Subcutaneous abdominal adipose tissue (tissue), 5 donors: ENCODE measurements at regions not wholly inside any gene's neighbourhood (a gene's known extent, or its start where the extent isn't known, plus 50 kb on each side); places are given as distances from the start of the nearest gene placed in this dataset.

ENCODE experiments used
- H3K27ac ChIP-seq: one replicate; pipeline ENCODE4 v1.7.0; 2013; ENCODE audit warnings: low read depth, mild to moderate bottlenecking, inconsistent platforms, low read length, moderate library complexity
- H3K27me3 ChIP-seq, 5 donors: one replicate each; pipeline ENCODE4 v1.7.0; 2013; ENCODE audit warnings: low read length in 5 of 5, inconsistent platforms in 1 of 5; ENCODE audit not compliant: control insufficient read depth in 5 of 5, insufficient read depth in 4 of 5
- H3K36me3 ChIP-seq, 5 donors: one replicate each; pipeline ENCODE4 v1.7.0; 2013; ENCODE audit warnings: low read length in 5 of 5; ENCODE audit not compliant: control insufficient read depth in 5 of 5, insufficient read depth in 5 of 5
- H3K4me1 ChIP-seq, 5 donors: one replicate each; pipeline ENCODE4 v1.7.0; 2013; ENCODE audit warnings: low read length in 5 of 5, mild to moderate bottlenecking in 3 of 5, moderate library complexity in 1 of 5; ENCODE audit not compliant: control insufficient read depth in 5 of 5, insufficient read depth in 5 of 5
- H3K4me3 ChIP-seq, 5 donors: one replicate each; pipeline ENCODE4 v1.7.0; 2013; ENCODE audit warnings: low read length in 5 of 5, low read depth in 1 of 5
- H3K9ac ChIP-seq, 5 donors: one replicate each; pipeline ENCODE4 v1.7.0; 2013; ENCODE audit warnings: low read length in 5 of 5, mild to moderate bottlenecking in 4 of 5, moderate library complexity in 3 of 5
- H3K9me3 ChIP-seq, 5 donors: one replicate each; pipeline ENCODE4 v1.7.0; 2013; ENCODE audit warnings: low read length in 5 of 5; ENCODE audit not compliant: control insufficient read depth in 5 of 5
- donor health status: healthy.
- donor health status: healthy.
- donor health status: healthy.
- donor health status: healthy.
- donor health status: healthy.

DNA sequence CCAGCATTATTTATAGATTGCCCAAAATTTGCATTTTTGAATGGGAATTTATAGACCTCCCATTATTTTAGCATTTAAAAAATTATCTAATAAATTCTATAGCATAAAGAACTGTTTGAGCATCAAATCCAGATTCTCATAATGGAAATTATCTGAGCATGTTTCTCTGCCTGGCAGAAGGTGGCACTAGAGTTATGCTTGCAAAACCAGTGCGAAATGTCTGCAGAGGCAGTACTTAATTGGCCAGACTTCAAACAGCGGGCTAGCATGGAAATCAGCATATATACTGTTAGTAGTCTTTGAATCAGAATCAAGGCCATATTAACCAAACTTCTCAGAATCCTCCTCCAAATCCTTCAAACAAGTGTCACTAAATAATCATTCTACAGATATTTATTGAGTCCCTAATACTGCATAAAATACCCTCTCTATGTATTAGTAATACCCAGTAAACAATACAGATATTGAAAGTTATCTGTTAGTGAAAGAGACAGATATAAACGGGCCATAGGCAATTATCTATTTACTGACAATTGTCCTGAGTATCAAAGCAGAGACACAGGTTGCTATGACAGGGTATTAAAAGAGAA is 78.7 kb upstream of the DCLK2 start:
- H3K4me3 ChIP-seq: no peak overlapping the region

DNA sequence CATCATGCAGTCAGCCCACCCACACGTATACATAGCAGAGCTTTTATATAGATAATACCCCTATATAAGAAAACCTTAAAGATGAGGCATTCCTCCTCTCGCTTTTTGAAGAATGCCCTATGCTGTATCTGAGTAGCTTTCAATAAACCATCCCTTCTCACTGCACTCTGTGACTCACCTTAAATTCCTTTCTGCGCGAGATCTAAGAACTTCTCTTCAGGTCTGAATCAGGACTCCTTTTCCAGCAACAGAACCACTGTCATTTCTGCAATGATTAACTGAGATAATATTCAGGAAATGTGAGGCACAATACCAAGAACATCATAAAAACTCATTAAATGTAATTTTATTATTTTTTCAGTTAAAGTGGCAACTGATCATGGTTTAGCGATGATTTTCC is 76.4 kb upstream of the DCLK2 start:
- no peak overlapping the region for H3K9ac ChIP-seq
- no peaks in the 10 kb centered on the region for H3K9me3 ChIP-seq
- peaks cover 0 to 14% (median 7%) of the 10 kb centered on the region in 5 donors for H3K4me1 ChIP-seq
- no peak overlapping the region for H3K4me3 ChIP-seq
- no peak overlapping the region for H3K27ac ChIP-seq
- H3K27me3 ChIP-seq: no peaks in the 10 kb centered on the region
- H3K36me3 ChIP-seq: no peaks in the 10 kb centered on the region

More for the DNA sequence above, 78.7 kb upstream of the DCLK2 start:
- Histone ChIP-seq H3K27ac (no peak overlapping the region), H3K36me3 (no peaks in the 10 kb centered on the region), H3K9ac (no peak overlapping the region), H3K4me1 (peaks cover 0 to 11% (median 4%) of the 10 kb centered on the region in 5 donors), H3K9me3 (no peaks in the 10 kb centered on the region), H3K27me3 (no peaks in the 10 kb centered on the region)

DNA sequence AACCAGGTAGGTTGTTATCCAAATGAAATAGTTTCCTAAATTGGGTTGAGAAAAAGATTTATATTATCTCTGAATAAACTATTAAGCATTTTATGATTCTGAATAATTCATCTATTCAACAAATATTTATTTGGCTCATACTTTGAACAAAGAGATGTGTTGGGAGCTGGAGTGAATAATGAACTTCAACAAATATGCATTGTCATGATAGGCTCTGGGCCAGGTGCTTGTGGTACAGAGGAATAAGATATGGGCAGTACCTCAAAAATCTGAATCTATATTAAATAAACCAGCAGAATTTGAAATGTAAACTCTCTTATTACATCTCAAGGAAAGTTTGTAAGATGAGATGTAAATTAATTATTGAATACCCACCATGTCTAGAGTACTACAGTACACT is 75.7 kb upstream of the DCLK2 start:
- no peaks in the 10 kb centered on the region for H3K36me3 ChIP-seq
- no peaks in the 10 kb centered on the region for H3K9me3 ChIP-seq
- no peak overlapping the region for H3K27ac ChIP-seq
- H3K4me3 ChIP-seq: no peak overlapping the region
- H3K9ac ChIP-seq: no peak overlapping the region
- no peaks in the 10 kb centered on the region for H3K27me3 ChIP-seq
- H3K4me1 ChIP-seq: peaks cover 0 to 13% (median 7%) of the 10 kb centered on the region in 5 donors

DNA sequence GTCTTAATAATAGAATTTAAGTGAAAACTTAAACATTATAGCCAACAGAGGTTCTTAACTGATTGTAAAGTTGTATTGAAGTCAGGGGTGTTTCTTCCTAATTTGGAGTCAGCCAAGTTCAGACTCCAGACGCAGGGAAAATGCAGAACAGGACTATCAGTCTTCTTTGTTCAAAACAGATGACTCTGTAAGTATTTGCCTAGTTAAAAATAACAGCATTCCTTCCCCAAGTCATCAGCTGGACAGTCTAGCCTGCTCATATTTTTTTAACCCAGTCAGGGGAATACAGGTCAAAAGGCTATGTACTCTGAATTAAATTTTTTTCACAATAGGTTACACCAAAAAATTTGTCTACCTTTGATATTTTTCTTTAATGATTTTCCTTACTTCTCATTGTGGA is 73.8 kb upstream of the DCLK2 start:
- H3K27ac ChIP-seq: no peak overlapping the region
- H3K9me3 ChIP-seq: no peaks in the 10 kb centered on the region
- peaks cover 0 to 7% (median 6%) of the 10 kb centered on the region in 5 donors for H3K4me1 ChIP-seq
- H3K9ac ChIP-seq: no peak overlapping the region
- H3K4me3 ChIP-seq: no peak overlapping the region
- H3K36me3 ChIP-seq: no peaks in the 10 kb centered on the region
- no peaks in the 10 kb centered on the region for H3K27me3 ChIP-seq

DNA sequence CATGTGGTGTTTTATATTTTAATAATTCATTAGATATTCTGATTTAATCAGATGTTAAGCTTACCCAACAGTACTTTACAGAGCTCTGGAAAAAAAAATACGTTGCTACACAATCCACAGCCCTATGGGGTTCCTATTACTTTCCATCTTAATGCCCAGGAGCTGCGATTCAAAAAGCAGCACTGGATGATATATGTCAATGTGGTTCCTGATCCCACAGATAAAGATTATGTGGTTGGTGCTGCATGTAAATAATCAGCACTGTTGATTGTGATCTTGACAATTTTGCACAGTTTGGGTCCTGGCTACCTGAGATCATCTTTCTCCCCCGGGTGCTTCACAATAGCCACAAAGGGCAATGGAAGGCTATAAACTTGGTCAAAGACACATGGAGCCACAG is 72.7 kb upstream of the DCLK2 start:
- H3K4me1 ChIP-seq: peaks cover 0 to 7% (median 3%) of the 10 kb centered on the region in 5 donors
- no peaks in the 10 kb centered on the region for H3K36me3 ChIP-seq
- no peaks in the 10 kb centered on the region for H3K9me3 ChIP-seq
- no peak overlapping the region for H3K9ac ChIP-seq
- H3K27me3 ChIP-seq: no peaks in the 10 kb centered on the region
- no peak overlapping the region for H3K27ac ChIP-seq
- no peak overlapping the region for H3K4me3 ChIP-seq

DNA sequence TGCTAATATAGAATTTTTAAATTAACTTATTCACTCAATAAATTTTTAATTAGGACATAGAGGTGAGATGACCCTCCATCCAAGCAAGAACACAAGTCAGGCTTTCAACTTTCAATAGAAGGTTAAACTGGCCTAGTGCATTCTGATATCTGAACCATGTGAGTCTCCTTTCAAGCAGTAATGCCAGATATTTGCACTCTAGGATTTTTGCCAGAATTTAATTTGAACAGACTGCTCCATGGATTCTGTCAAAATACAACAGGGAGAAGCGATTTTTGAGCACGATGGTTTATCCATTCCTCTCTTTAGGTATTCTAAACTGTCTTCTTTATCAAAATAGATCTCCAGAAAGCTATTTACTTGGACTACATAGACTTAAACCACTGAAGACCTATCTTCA is 72.0 kb upstream of the DCLK2 start:
- Histone ChIP-seq H3K36me3 (no peaks in the 10 kb centered on the region), H3K4me3 (no peak overlapping the region), H3K4me1 (peaks cover 0 to 7% (median 5%) of the 10 kb centered on the region in 5 donors), H3K9me3 (no peaks in the 10 kb centered on the region), H3K9ac (no peak overlapping the region), H3K27me3 (no peaks in the 10 kb centered on the region), H3K27ac (no peak overlapping the region)

DNA sequence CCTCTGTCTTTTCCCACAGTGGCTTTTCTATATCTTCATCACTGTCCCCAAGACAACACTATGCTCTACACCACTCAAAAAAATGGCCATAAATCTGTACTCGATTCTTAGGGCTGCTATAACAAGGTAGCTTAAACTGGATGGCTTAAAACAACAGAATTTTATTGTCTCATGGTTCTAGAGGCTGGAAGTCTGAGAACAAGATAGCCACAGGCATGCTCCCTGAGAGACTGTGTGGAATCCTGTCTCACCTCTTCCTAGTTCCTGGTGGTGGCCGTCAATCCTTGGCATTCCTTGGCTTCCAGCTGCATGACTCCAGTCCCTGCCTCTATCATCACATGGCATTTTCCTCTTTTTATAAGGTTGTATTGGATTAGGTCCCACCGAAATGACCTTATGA is 70.7 kb upstream of the DCLK2 start:
- peaks cover 0 to 7% (median 5%) of the 10 kb centered on the region in 5 donors for H3K4me1 ChIP-seq
- no peak overlapping the region for H3K4me3 ChIP-seq
- no peaks in the 10 kb centered on the region for H3K27me3 ChIP-seq
- no peaks in the 10 kb centered on the region for H3K36me3 ChIP-seq
- no peaks in the 10 kb centered on the region for H3K9me3 ChIP-seq
- H3K27ac ChIP-seq: no peak overlapping the region
- H3K9ac ChIP-seq: no peak overlapping the region

DNA sequence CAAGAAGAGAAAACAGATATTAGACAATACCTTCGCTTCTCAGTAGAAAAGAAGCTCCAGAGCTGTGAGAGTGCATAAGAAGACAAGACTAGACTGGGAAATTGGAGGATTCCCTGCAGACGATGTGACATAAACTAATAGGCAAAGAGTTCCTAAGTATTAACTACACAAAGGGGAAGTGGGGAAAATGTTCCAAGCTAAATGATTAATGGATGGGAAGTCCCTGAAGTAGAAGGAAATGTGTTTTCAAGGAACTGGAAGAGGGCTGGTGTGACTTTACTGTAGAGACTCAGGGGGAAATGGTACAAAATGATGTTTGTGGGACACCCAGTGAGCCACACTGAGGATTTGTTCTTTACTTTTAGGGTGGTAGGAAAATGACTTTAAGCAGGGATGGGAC is 69.7 kb upstream of the DCLK2 start:
- Histone ChIP-seq H3K9ac (no peak overlapping the region), H3K9me3 (no peaks in the 10 kb centered on the region), H3K4me1 (peaks cover 0 to 7% (median 5%) of the 10 kb centered on the region in 5 donors), H3K36me3 (no peaks in the 10 kb centered on the region), H3K4me3 (no peak overlapping the region), H3K27me3 (no peaks in the 10 kb centered on the region), H3K27ac (no peak overlapping the region)

DNA sequence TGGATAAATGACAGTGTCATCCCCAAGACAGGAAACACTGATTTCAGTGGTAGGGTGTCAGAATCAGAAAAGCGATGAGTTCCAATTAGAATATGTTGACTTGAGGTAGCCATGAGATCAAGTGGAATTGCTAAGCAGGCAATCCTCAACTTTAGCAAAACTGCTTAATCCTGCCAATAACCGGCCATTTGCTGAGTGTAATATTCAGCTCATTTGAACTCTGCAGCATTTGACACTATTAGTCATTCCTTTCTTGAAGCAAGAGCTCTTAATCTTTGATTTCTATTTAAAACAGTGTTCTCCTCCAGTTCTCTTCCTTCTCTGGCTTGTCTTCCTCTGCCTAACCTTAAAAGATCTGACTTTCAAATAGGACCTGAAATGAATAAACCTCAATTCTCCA is 68.7 kb upstream of the DCLK2 start:
- H3K4me3 ChIP-seq: no peak overlapping the region
- H3K36me3 ChIP-seq: no peaks in the 10 kb centered on the region
- H3K27me3 ChIP-seq: no peaks in the 10 kb centered on the region
- no peak overlapping the region for H3K27ac ChIP-seq
- no peak overlapping the region for H3K9ac ChIP-seq
- H3K4me1 ChIP-seq: peaks cover 0 to 7% (median 5%) of the 10 kb centered on the region in 5 donors
- H3K9me3 ChIP-seq: no peaks in the 10 kb centered on the region

DNA sequence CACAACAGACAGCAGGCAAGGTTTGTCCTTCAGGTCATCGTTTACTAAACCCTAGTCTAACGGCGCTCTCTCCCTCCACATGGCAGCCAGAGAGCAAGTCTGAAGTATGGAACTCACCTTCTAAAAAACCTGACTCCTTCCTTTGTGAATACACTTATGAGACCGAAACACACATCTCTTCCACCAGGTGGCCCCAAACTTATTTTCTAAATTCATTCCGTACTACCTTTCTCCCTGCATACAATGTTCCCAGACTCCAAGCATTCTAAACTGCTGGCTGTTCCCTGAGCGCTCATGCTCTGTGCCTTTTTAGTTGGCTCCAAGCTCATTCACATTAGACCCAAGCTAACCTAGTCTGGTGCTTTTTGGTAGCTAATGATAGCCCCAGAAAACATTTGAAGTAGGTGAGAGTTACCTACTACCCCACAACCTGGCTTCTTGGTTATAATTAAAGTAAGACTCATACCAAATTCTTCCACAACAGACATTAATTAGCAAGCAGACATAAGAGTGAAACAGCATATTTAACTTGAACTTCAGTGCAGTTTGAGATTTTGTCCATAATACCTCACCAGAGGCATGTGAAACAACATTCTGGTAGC is 67.6 kb upstream of the DCLK2 start:
- H3K4me1 ChIP-seq: peaks cover 0 to 7% (median 5%) of the 10 kb centered on the region in 5 donors
- no peak overlapping the region for H3K27ac ChIP-seq
- no peaks in the 10 kb centered on the region for H3K36me3 ChIP-seq
- no peak overlapping the region for H3K9ac ChIP-seq
- H3K9me3 ChIP-seq: no peaks in the 10 kb centered on the region
- H3K27me3 ChIP-seq: no peaks in the 10 kb centered on the region
- H3K4me3 ChIP-seq: no peak overlapping the region
